ENCODE measurements at regions not wholly inside any gene's neighbourhood (a gene's known extent, or its start where the extent isn't known, plus 50 kb on each side); places are given as distances from the start of the nearest gene placed in this dataset.

DNA sequence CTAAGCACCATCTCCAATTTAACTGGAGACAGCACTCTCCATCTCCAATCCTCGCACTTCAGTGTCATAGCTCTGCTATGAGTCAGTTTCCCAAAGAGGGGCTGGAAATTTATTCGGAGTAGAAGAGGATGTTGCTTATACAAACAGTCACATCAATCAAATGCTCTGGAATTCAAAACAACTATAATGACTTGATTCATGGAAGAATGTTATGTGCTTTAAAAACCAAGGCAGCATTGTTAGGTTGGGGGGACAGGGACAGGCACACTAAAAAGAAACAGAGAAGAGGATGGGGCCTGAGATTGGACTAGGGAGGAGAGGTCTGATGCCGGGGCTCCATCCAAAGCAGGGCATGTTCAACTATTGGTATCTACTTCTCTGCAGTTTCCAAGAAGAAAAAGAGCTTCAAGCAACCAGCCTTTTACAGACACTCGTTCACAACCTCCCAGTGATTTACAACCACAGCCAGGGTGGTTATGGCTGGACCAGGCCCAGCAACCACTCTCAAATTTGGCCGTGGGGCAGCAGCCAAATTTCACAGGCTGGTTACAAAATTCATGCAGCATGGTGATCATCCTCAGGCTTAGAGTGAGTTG is 117.5 kb upstream of the ZNF366 start:
- whole genome bisulfite sequencing, 2 donors, result 35 to 53% methylated on average over 5 of the region's 5 CpGs
- intact Hi-C loops (cut with DNase I), result no loop called here
- no peak overlapping the region for H3K27ac ChIP-seq

DNA sequence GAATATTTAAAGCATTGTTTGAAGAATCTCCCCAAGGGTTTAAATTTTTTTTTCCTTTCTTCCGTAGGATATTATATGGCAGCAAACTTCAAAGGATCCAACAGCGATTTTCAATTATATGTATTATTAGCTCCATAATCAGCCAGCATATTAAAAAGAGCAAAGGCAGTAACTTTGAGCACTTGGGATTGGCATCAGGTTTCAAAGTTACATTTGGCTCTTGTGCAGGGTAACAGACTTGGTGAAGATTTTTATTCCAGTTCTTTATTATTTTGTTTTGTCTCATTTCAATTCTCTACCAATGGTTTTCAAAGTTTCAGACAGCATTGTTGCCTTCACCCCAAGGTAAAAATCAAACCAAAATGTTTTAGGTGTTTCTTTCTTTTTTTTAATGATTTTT is 116.7 kb upstream of the ZNF366 start:
- WGBS, 2 donors, result 85 to 88% methylated on average over 2 of the region's 2 CpGs
- intact Hi-C loops (cut with DNase I), result no loop called here

More for the DNA sequence above, 117.5 kb upstream of the ZNF366 start:
- peak in 1 of 2 donors; percentile 29 for DNase-seq
- no peaks in the 10 kb centered on the region for H3K27me3 ChIP-seq
- H3K4me1 ChIP-seq, result peaks cover 0 to 4% of the 10 kb centered on the region in 2 donors
- H3K36me3 ChIP-seq, result no peaks in the 10 kb centered on the region
- no peak overlapping the region for H3K4me3 ChIP-seq (replicated peaks in 1 of 3)
- H3K9me3 ChIP-seq, result no peaks in the 10 kb centered on the region
- no peak for TF ChIP-seq CTCF (IDR thresholded peaks at IDR 0.05)

GRCh38 chr5:72623323-72623722 is 116.1 kb upstream of the ZNF366 start:
- intact Hi-C loops (cut with DNase I), result no loop called here
- Histone ChIP-seq H3K9me3 (no peaks in the 10 kb centered on the region), H3K27me3 (no peaks in the 10 kb centered on the region), H3K4me1 (peaks cover 0 to 4% of the 10 kb centered on the region in 2 donors), H3K4me3 (replicated peaks in 1 of 3) (no peak overlapping the region), H3K36me3 (no peaks in the 10 kb centered on the region), H3K27ac (no peak overlapping the region)
- WGBS, 2 donors, result 89 to 90% methylated on average over 6 of the region's 6 CpGs
- DNase-seq, result no peak
- TF ChIP-seq CTCF (IDR thresholded peaks at IDR 0.05), result no peak
- no peak for TF ChIP-seq POLR2A (IDR thresholded peaks at IDR 0.05)

More for the DNA sequence above, 116.7 kb upstream of the ZNF366 start:
- Histone ChIP-seq H3K27ac (no peak overlapping the region), H3K36me3 (no peaks in the 10 kb centered on the region), H3K4me1 (peaks cover 0 to 4% of the 10 kb centered on the region in 2 donors), H3K27me3 (no peaks in the 10 kb centered on the region), H3K9me3 (no peaks in the 10 kb centered on the region), H3K4me3 (replicated peaks in 1 of 3) (no peak overlapping the region)
- DNase-seq, result no peak
- TF ChIP-seq POLR2A (IDR thresholded peaks at IDR 0.05), result no peak
- no peak for TF ChIP-seq CTCF (IDR thresholded peaks at IDR 0.05)

DNA sequence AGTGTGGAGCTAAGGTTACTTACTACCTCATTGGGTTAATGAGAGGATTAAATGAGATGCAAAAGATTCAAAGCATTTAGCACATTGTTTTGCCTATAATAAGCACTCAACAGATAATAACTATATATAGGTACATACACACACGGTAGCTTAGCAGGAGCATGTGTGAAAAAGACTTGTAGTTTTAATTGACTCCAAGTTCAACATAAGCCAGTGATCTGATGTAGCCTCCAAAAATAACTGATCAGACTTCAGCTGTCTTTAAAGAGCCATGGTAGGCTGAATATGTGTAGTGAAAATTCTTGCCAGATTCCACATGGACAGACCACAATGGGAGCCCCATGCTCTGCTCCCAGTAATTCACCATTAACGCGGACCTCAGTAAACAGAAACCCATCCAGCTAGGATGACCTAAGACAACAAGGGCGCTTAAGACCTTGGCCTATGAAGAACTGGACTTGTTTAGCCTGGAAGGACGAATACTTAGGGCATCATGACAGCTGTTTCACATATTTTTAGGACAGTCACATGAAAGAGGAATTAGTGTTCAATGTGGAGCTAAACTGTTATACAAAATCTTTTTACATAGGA is 115.1 kb upstream of the ZNF366 start:
- no peak overlapping the region for H3K4me3 ChIP-seq (replicated peaks in 1 of 3)
- no peaks in the 10 kb centered on the region for H3K36me3 ChIP-seq
- intact Hi-C loops (cut with DNase I), result no loop called here
- H3K27ac ChIP-seq, result no peak overlapping the region
- TF ChIP-seq CTCF (IDR thresholded peaks at IDR 0.05) (no peak), POLR2A (IDR thresholded peaks at IDR 0.05) (no peak)
- H3K9me3 ChIP-seq, result no peaks in the 10 kb centered on the region
- no peak for DNase-seq
- 68 to 86% methylated on average over 5 of the region's 5 CpGs for WGBS, 2 donors
- H3K27me3 ChIP-seq, result no peaks in the 10 kb centered on the region
- H3K4me1 ChIP-seq, result peaks cover 0 to 4% of the 10 kb centered on the region in 2 donors

DNA sequence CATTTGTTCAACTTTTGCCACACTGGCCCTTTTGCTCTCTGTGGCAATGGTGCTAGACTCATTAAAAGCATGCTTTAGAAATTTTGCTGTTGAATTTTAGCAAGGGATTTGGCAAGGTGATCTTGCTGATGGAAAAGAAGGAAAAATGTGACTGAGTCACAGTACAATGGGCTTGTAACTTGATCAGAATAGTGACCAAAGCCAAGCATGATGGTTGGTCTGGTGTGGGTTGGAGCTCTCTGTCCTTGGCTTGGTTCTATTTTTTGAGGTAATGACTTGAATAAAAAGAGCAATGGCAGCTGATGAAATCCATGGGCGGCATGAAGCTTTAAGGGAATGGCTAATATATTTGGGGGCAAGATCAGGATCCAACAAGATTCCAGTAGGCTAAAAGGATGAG is 114.4 kb upstream of the ZNF366 start:
- 90 to 94% methylated on average over 1 of the region's 1 CpG for WGBS, 2 donors
- TF ChIP-seq POLR2A (IDR thresholded peaks at IDR 0.05) (no peak), CTCF (IDR thresholded peaks at IDR 0.05) (no peak)
- intact Hi-C loops (cut with DNase I), result no loop called here
- no peak overlapping the region for H3K27ac ChIP-seq
- H3K4me3 ChIP-seq (replicated peaks in 1 of 3), result no peak overlapping the region
- no peaks in the 10 kb centered on the region for H3K9me3 ChIP-seq
- H3K4me1 ChIP-seq, result peaks cover 0 to 4% of the 10 kb centered on the region in 2 donors
- DNase-seq, result no peak
- H3K27me3 ChIP-seq, result no peaks in the 10 kb centered on the region
- no peaks in the 10 kb centered on the region for H3K36me3 ChIP-seq

Data from thyroid gland (tissue), 4 donors.